ENCODE measurements at regions not wholly inside any gene's neighbourhood (a gene's known extent, or its start where the extent isn't known, plus 50 kb on each side); places are given as distances from the start of the nearest gene placed in this dataset.
"Not testable (repeated sequence)": the region's sequence is repeated elsewhere in the genome, so short reads cannot be mapped to it uniquely, and the experiment has no call there.

- DNase-seq, result no peak
These were observed 130.2 kb upstream of the HMGA2 start for GRCh38 chr12:65694130-65694529.

- DNase-seq, result no peak
These were observed 129.0 kb upstream of the HMGA2 start for GRCh38 chr12:65695113-65695865.

- no peak for DNase-seq
These were observed 128.1 kb upstream of the HMGA2 start for GRCh38 chr12:65696227-65696626.

- DNase-seq, result no peak
These were observed 125.0 kb upstream of the HMGA2 start for GRCh38 chr12:65699251-65699650.

- no peak for DNase-seq
These were observed 121.1 kb upstream of the HMGA2 start for GRCh38 chr12:65703176-65703575.

- no peak for DNase-seq
These were observed 118.9 kb upstream of the HMGA2 start for GRCh38 chr12:65705380-65705876.

- DNase-seq, result no peak
These were observed 117.2 kb upstream of the HMGA2 start for GRCh38 chr12:65707051-65707450.

- no peak for DNase-seq
These were observed 111.9 kb upstream of the HMGA2 start for GRCh38 chr12:65712260-65713004.

GRCh38 chr12:65715961-65716360, 108.3 kb upstream of the HMGA2 start:
- DNase-seq, result no peak

GRCh38 chr12:65720136-65721130, 103.8 kb upstream of the HMGA2 start:
- DNase-seq, result no peak

- no peak for DNase-seq
These were observed 102.6 kb upstream of the HMGA2 start for GRCh38 chr12:65721541-65722190.

GRCh38 chr12:65725376-65725775, 98.9 kb upstream of the HMGA2 start:
- DNase-seq, result no peak

- DNase-seq, result no peak
These were observed 95.8 kb upstream of the HMGA2 start for GRCh38 chr12:65728455-65728847.

- no peak for DNase-seq
These were observed 95.2 kb upstream of the HMGA2 start for GRCh38 chr12:65728848-65729793.

- no peak for DNase-seq
These were observed 92.5 kb upstream of the HMGA2 start for GRCh38 chr12:65731771-65732170.

- DNase-seq, result not testable (repeated sequence)
These were observed 90.6 kb upstream of the HMGA2 start for GRCh38 chr12:65733643-65734042.

- no peak for DNase-seq
These were observed 90.1 kb upstream of the HMGA2 start for GRCh38 chr12:65734226-65734625.

- DNase-seq, result no peak
These were observed 84.7 kb upstream of the HMGA2 start for GRCh38 chr12:65739606-65740005.

- no peak for DNase-seq
These were observed 83.8 kb upstream of the HMGA2 start for GRCh38 chr12:65740506-65740872.

GRCh38 chr12:65740873-65741600, 83.2 kb upstream of the HMGA2 start:
- peak; percentile 11 for DNase-seq

GRCh38 chr12:65741656-65742017, 82.6 kb upstream of the HMGA2 start:
- DNase-seq, result peak; percentile 1

Data from NCI-H69 (cell line).